Lung (tissue), 11 donors: ENCODE measurements at regions not wholly inside any gene's neighbourhood (a gene's known extent, or its start where the extent isn't known, plus 50 kb on each side); places are given as distances from the start of the nearest gene placed in this dataset.
"Not testable (repeated sequence)": the region's sequence is repeated elsewhere in the genome, so short reads cannot be mapped to it uniquely, and the experiment has no call there.

Experiments
- ATAC-seq: fragments of 200-7000 bp; cut with Tn5 transposase; one replicate; pipeline ENCODE4 v1.9.1; 2020; ENCODE audit warnings: moderate number of reproducible peaks; ENCODE audit not compliant: insufficient read depth, low FRiP score
- DNase-seq, 3 donors: peaks; one replicate each; pipeline ENCODE4 v3.0.0-alpha.2; 2013 to 2017
- H3K27ac ChIP-seq, 2 donors: one replicate each; pipeline ENCODE4 v1.5.1; 2013; ENCODE audit warnings: mild to moderate bottlenecking in 2 of 2, moderate library complexity in 2 of 2, control low read depth in 1 of 2, inconsistent platforms in 1 of 2, low read depth in 1 of 2, low read length in 1 of 2
- H3K27me3 ChIP-seq, 3 donors: one replicate each; pipeline ENCODE4 v1.5.1; 2013; ENCODE audit warnings: low read length in 2 of 3; ENCODE audit not compliant: control insufficient read depth in 3 of 3, insufficient read depth in 3 of 3
- H3K36me3 ChIP-seq, 4 donors: one replicate each; pipeline ENCODE4 v1.5.1; 2013; ENCODE audit warnings: low read length in 4 of 4, mild to moderate bottlenecking in 1 of 4, moderate library complexity in 1 of 4; ENCODE audit not compliant: control insufficient read depth in 4 of 4, insufficient read depth in 4 of 4
- H3K4me1 ChIP-seq, 5 donors: one replicate each; pipeline ENCODE4 v1.5.1; 2013; ENCODE audit warnings: low read length in 5 of 5, mild to moderate bottlenecking in 2 of 5, moderate library complexity in 1 of 5; ENCODE audit not compliant: control insufficient read depth in 5 of 5, insufficient read depth in 5 of 5
- H3K4me3 ChIP-seq: one replicate; pipeline ENCODE4 v1.5.1; 2013; ENCODE audit warnings: mild to moderate bottlenecking, control low read depth, moderate library complexity
- H3K9ac ChIP-seq, 2 donors: one replicate each; pipeline ENCODE4 v1.5.1; 2013; ENCODE audit warnings: low read length in 2 of 2, control low read depth in 1 of 2; ENCODE audit not compliant: insufficient read depth in 1 of 2
- H3K9me3 ChIP-seq, 4 donors: one replicate each; pipeline ENCODE4 v1.5.1; 2013; ENCODE audit warnings: low read length in 3 of 4, mild to moderate bottlenecking in 1 of 4, moderate library complexity in 1 of 4; ENCODE audit not compliant: control insufficient read depth in 4 of 4, insufficient read depth in 3 of 4
- CTCF ChIP-seq: IDR thresholded peaks from 2 replicates; pipeline ENCODE4 v1.5.1; 2012; ENCODE audit warnings: mild to moderate bottlenecking; ENCODE audit errors: control extremely low read depth, extremely low read depth
- WGBS, 2 donors: extraction: QIAGEN DNeasy Blood & Tissue Kit; methylation state at CpG; one replicate each; pipeline ENCODE4 v1.1.7; 2013; 5-methylcytosine and 5-hydroxymethylcytosine counted together
- donor health status: control.
- donor health status: control.
- donor health status: Bipolar disorder and iron deficiency.
- donor health status: healthy.
- donor health status: DM: yes; HTN: yes; CAD: no.

DNA sequence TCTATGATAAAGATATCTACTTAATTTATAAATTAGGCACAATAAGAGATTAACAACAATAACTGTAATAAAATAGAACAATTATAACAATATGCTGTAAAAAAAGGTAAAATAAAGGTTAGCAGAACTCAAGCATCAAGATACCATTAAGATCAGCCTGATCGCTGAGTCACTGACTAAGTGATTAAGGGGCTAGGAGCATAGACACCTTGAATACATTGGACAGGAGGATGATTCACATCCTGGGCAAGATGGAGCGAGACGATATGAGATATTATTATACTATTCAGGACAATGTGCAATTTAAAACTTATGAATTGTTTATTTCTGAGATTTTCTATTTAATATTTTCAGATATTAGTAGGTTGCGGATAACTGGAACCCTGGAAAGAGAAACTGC lies 1277.8 kb upstream of the ZEB2 start:
- 94 to 97% methylated on average over 4 of the region's 4 CpGs for WGBS, 2 donors
- H3K9me3 ChIP-seq, result no peaks in the 10 kb centered on the region
- ATAC-seq, result no peak

GRCh38 chr2:145792745-145793144 lies 1272.8 kb upstream of the ZEB2 start:
- H3K4me3 ChIP-seq, result no peak overlapping the region
- H3K27me3 ChIP-seq, result no peaks in the 10 kb centered on the region
- H3K9me3 ChIP-seq, result no peaks in the 10 kb centered on the region
- WGBS, 2 donors, result 81 to 86% methylated on average over 3 of the region's 3 CpGs
- H3K9ac ChIP-seq, result no peak overlapping the region
- H3K36me3 ChIP-seq, result no peaks in the 10 kb centered on the region
- no peak for TF ChIP-seq CTCF
- H3K27ac ChIP-seq, result no peak overlapping the region
- H3K4me1 ChIP-seq, result no peaks in the 10 kb centered on the region
- DNase-seq, result no peak
- no peak for ATAC-seq

More for the DNA sequence above, 1277.8 kb upstream of the ZEB2 start:
- H3K4me3 ChIP-seq, result no peak overlapping the region
- H3K4me1 ChIP-seq, result no peaks in the 10 kb centered on the region
- no peak for DNase-seq
- H3K27ac ChIP-seq, result no peak overlapping the region
- no peak for TF ChIP-seq CTCF
- H3K27me3 ChIP-seq, result no peaks in the 10 kb centered on the region
- H3K9ac ChIP-seq, result no peak overlapping the region
- no peaks in the 10 kb centered on the region for H3K36me3 ChIP-seq

DNA sequence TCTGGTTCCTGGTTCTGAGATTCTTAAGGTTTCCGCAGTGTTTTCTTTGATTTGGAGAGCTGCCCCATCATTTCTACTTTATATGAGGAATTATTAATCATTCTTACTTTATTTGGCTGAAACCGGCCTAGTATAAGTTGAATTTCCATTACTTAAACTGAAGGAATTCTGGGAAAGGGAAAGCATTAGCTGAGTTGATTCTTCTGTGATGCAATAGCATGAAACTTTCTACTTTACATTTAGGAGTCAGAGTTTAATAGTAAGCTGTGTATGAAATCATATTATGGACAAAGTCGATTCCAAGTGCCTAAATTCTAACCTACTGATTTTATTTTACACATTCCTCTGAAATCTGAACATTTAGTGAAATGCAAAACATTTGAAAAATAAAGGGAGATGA lies 1269.7 kb upstream of the ZEB2 start:
- no peaks in the 10 kb centered on the region for H3K27me3 ChIP-seq
- ATAC-seq (no peak), DNase-seq (no peak)
- no peaks in the 10 kb centered on the region for H3K9me3 ChIP-seq
- H3K4me3 ChIP-seq, result no peak overlapping the region
- no peak overlapping the region for H3K9ac ChIP-seq
- no peak overlapping the region for H3K27ac ChIP-seq
- no peak for TF ChIP-seq CTCF
- 90 to 97% methylated on average over 3 of the region's 3 CpGs for WGBS, 2 donors
- H3K4me1 ChIP-seq, result no peaks in the 10 kb centered on the region
- no peaks in the 10 kb centered on the region for H3K36me3 ChIP-seq

- WGBS, 2 donors, result 93 to 95% methylated on average over 6 of the region's 6 CpGs
- not testable (repeated sequence) for H3K9me3 ChIP-seq, ATAC-seq, H3K27ac ChIP-seq, H3K9ac ChIP-seq, H3K4me3 ChIP-seq, H3K36me3 ChIP-seq, H3K4me1 ChIP-seq, H3K27me3 ChIP-seq, DNase-seq
These were observed 1267.9 kb upstream of the ZEB2 start for GRCh38 chr2:145787597-145788361.

GRCh38 chr2:145782607-145783006 lies 1262.7 kb upstream of the ZEB2 start:
- not testable (repeated sequence) for H3K4me3 ChIP-seq, DNase-seq, H3K27me3 ChIP-seq, H3K36me3 ChIP-seq, ATAC-seq, H3K9ac ChIP-seq, H3K27ac ChIP-seq, H3K4me1 ChIP-seq, H3K9me3 ChIP-seq
- WGBS, 2 donors, result 91 to 95% methylated on average over 5 of the region's 5 CpGs
